ENCODE measurements at regions not wholly inside any gene's neighbourhood (a gene's known extent, or its start where the extent isn't known, plus 50 kb on each side); places are given as distances from the start of the nearest gene placed in this dataset.

GRCh38 chr2:207256476-207257207 is 90.9 kb upstream of the KLF7 start:
- H3K9ac ChIP-seq (ENCODE audit: insufficient read depth in 1 of 2, low read depth in 2 of 2, low read length in 2 of 2): no peak overlapping the region
- H4K20me1 ChIP-seq (replicated peaks; ENCODE audit: control insufficient read depth, insufficient read depth, low read length): no peaks in the 10 kb centered on the region
- no peaks in the 10 kb centered on the region for H3K9me1 ChIP-seq (ENCODE audit: control insufficient read depth, insufficient read depth, low read length)
- H3K4me2 ChIP-seq (ENCODE audit: insufficient read depth, low read length): no peak overlapping the region
- WGBS (ENCODE audit: insufficient coverage, low coverage, missing lambda C conversion rate): 40% methylated on average over 4 of the region's 10 CpGs
- DNase-seq (ENCODE audit: extremely low read depth in 1 of 4, low spot score in 3 of 4): no peak
- ChIA-PET CTCF (ENCODE audit: low intra/inter-chr PET ratio) (no interaction called here), POLR2A (no interaction called here)
- BruUV-seq (replicated peaks): no TSS peak
- no peak overlapping the region for H3K27ac ChIP-seq (ENCODE audit: extremely low read depth, low read depth, low read length)
- H3K36me3 ChIP-seq (ENCODE audit: control insufficient read depth, insufficient read depth, low read length): no peaks in the 10 kb centered on the region
- no peaks in the 10 kb centered on the region for H3K9me3 ChIP-seq (replicated peaks; ENCODE audit: control insufficient read depth, insufficient read depth, low read depth, low read length)
- no peak for TF ChIP-seq ARNT (IDR thresholded peaks at IDR 0.05)
- peak; percentile 26; the same call in 1 of the 2 replicates for TF ChIP-seq ZNF316 (IDR thresholded peaks at IDR 0.05)
- TF ChIP-seq, protein P1, sequence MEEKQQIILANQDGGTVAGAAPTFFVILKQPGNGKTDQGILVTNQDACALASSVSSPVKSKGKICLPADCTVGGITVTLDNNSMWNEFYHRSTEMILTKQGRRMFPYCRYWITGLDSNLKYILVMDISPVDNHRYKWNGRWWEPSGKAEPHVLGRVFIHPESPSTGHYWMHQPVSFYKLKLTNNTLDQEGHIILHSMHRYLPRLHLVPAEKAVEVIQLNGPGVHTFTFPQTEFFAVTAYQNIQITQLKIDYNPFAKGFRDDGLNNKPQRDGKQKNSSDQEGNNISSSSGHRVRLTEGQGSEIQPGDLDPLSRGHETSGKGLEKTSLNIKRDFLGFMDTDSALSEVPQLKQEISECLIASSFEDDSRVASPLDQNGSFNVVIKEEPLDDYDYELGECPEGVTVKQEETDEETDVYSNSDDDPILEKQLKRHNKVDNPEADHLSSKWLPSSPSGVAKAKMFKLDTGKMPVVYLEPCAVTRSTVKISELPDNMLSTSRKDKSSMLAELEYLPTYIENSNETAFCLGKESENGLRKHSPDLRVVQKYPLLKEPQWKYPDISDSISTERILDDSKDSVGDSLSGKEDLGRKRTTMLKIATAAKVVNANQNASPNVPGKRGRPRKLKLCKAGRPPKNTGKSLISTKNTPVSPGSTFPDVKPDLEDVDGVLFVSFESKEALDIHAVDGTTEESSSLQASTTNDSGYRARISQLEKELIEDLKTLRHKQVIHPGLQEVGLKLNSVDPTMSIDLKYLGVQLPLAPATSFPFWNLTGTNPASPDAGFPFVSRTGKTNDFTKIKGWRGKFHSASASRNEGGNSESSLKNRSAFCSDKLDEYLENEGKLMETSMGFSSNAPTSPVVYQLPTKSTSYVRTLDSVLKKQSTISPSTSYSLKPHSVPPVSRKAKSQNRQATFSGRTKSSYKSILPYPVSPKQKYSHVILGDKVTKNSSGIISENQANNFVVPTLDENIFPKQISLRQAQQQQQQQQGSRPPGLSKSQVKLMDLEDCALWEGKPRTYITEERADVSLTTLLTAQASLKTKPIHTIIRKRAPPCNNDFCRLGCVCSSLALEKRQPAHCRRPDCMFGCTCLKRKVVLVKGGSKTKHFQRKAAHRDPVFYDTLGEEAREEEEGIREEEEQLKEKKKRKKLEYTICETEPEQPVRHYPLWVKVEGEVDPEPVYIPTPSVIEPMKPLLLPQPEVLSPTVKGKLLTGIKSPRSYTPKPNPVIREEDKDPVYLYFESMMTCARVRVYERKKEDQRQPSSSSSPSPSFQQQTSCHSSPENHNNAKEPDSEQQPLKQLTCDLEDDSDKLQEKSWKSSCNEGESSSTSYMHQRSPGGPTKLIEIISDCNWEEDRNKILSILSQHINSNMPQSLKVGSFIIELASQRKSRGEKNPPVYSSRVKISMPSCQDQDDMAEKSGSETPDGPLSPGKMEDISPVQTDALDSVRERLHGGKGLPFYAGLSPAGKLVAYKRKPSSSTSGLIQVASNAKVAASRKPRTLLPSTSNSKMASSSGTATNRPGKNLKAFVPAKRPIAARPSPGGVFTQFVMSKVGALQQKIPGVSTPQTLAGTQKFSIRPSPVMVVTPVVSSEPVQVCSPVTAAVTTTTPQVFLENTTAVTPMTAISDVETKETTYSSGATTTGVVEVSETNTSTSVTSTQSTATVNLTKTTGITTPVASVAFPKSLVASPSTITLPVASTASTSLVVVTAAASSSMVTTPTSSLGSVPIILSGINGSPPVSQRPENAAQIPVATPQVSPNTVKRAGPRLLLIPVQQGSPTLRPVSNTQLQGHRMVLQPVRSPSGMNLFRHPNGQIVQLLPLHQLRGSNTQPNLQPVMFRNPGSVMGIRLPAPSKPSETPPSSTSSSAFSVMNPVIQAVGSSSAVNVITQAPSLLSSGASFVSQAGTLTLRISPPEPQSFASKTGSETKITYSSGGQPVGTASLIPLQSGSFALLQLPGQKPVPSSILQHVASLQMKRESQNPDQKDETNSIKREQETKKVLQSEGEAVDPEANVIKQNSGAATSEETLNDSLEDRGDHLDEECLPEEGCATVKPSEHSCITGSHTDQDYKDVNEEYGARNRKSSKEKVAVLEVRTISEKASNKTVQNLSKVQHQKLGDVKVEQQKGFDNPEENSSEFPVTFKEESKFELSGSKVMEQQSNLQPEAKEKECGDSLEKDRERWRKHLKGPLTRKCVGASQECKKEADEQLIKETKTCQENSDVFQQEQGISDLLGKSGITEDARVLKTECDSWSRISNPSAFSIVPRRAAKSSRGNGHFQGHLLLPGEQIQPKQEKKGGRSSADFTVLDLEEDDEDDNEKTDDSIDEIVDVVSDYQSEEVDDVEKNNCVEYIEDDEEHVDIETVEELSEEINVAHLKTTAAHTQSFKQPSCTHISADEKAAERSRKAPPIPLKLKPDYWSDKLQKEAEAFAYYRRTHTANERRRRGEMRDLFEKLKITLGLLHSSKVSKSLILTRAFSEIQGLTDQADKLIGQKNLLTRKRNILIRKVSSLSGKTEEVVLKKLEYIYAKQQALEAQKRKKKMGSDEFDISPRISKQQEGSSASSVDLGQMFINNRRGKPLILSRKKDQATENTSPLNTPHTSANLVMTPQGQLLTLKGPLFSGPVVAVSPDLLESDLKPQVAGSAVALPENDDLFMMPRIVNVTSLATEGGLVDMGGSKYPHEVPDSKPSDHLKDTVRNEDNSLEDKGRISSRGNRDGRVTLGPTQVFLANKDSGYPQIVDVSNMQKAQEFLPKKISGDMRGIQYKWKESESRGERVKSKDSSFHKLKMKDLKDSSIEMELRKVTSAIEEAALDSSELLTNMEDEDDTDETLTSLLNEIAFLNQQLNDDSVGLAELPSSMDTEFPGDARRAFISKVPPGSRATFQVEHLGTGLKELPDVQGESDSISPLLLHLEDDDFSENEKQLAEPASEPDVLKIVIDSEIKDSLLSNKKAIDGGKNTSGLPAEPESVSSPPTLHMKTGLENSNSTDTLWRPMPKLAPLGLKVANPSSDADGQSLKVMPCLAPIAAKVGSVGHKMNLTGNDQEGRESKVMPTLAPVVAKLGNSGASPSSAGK (IDR thresholded peaks at IDR 0.05): peak; percentile 56
- TF ChIP-seq TRIM28 (IDR thresholded peaks at IDR 0.05): no peak
- peak; percentile 28; the same call in 1 of the 2 replicates for TF ChIP-seq NFE2 (IDR thresholded peaks at IDR 0.05; ENCODE audit: low read depth)
- no peak for TF ChIP-seq SAP30 (IDR thresholded peaks at IDR 0.05; ENCODE audit: borderline replicate concordance, insufficient read depth, low read depth, low read length, poor library complexity, severe bottlenecking)
- TF ChIP-seq E2F6 (IDR thresholded peaks at IDR 0.05; ENCODE audit: borderline replicate concordance in 1 of 2, extremely low read depth in 1 of 2, insufficient read depth in 1 of 2, insufficient read length in 1 of 2, low read depth in 1 of 2, low read length in 1 of 2, poor library complexity in 1 of 2, severe bottlenecking in 1 of 2): peak in 1 of 2 experiments; percentile 70
- TF ChIP-seq MAFG (tag; conservative IDR thresholded peaks at IDR 0.05): peak; percentile 28; the same call in 1 of the 2 replicates
- H3K27me3 ChIP-seq (ENCODE audit: control insufficient read depth in 2 of 2, insufficient read depth in 2 of 2, low read length in 2 of 2): peaks cover 0 to 5% of the 10 kb centered on the region in 2 experiments; a peak in 1 of 5 replicates
- no peaks in the 10 kb centered on the region for H3K79me2 ChIP-seq (ENCODE audit: control insufficient read depth, insufficient read depth, low read length)
- no peak for FAIRE-seq
- no peak for ATAC-seq
- H2AFZ ChIP-seq (ENCODE audit: low read depth, low read length): peak overlapping the region; percentile 77
- intact Hi-C loops (cut with micrococcal nuclease): no loop called here
- H3K4me3 ChIP-seq: no peak overlapping the region
- peaks cover 10 to 43% of the 10 kb centered on the region in 2 experiments; a peak in 4 of 5 replicates for H3K4me1 ChIP-seq (replicated peaks in 1 of 2; ENCODE audit: control insufficient read depth in 2 of 2, insufficient read depth in 2 of 2, low read length in 2 of 2)
- in situ Hi-C loops (cut with MboI): no loop called here

Data from K562 (cell line).